MM.1S (cell line): ENCODE measurements at regions not wholly inside any gene's neighbourhood (a gene's known extent, or its start where the extent isn't known, plus 50 kb on each side); places are given as distances from the start of the nearest gene placed in this dataset.

Source experiments
- CTCF ChIP-seq: fragments of 300-600 bp; sonication (generic); IDR thresholded peaks from 2 replicates; pipeline ENCODE4 v1.5.1; 2016; ENCODE audit warnings: antibody characterized with exemption, low read length, mixed read lengths
- EZH2 ChIP-seq: fragments of 300-600 bp; sonication (generic); optimal IDR thresholded peaks from 2 replicates; pipeline ENCODE3; 2017; ENCODE audit warnings: low read depth, mild to moderate bottlenecking, antibody characterized with exemption, low read length, mixed read lengths

GRCh38 chr2:16375981-16376380, 289.7 kb downstream of the CYRIA start:
- TF ChIP-seq CTCF (no peak), EZH2 (no peak)
